Spleen (tissue), 11 donors: ENCODE measurements at regions not wholly inside any gene's neighbourhood (a gene's known extent, or its start where the extent isn't known, plus 50 kb on each side); places are given as distances from the start of the nearest gene placed in this dataset.

Experiments
- DNase-seq: peaks from one replicate; pipeline ENCODE4 v3.0.0-alpha.2; 2020
- H3K27ac ChIP-seq, 8 donors: fragments of 200-600 bp; sonication (generic) in 7 of 8; 1 replicate in 4 of 8; 2 replicates in 4 of 8; pipeline versions ENCODE4 v1.5.0 to v1.8.0; 2016 to 2021; ENCODE audit warnings: inconsistent platforms in 4 of 8, mild to moderate bottlenecking in 4 of 8, moderate library complexity in 1 of 8
- H3K27me3 ChIP-seq, 7 donors: fragments of 200-600 bp; sonication (generic) in 6 of 7; replicated peaks in 1 of 7; 1 replicate in 4 of 7; 2 replicates in 3 of 7; pipeline versions ENCODE4 v1.5.0 to v1.8.0; 2016 to 2021; ENCODE audit warnings: inconsistent platforms in 3 of 7, mild to moderate bottlenecking in 1 of 7
- H3K36me3 ChIP-seq, 6 donors: fragments of 200-600 bp; sonication (generic) in 5 of 6; 1 replicate in 4 of 6; 2 replicates in 2 of 6; pipeline versions ENCODE4 v1.5.0 to v1.8.0; 2016 to 2021; ENCODE audit warnings: inconsistent platforms in 2 of 6
- H3K4me1 ChIP-seq, 6 donors: fragments of 200-600 bp; sonication (generic) in 5 of 6; 1 replicate in 3 of 6; 2 replicates in 3 of 6; pipeline versions ENCODE4 v1.5.0 to v1.8.0; 2016 to 2021; ENCODE audit warnings: inconsistent platforms in 3 of 6
- H3K4me3 ChIP-seq, 8 donors: fragments of 200-600 bp; sonication (generic) in 7 of 8; 1 replicate in 4 of 8; 2 replicates in 4 of 8; pipeline versions ENCODE4 v1.5.0 to v1.8.0; 2016 to 2021; ENCODE audit warnings: inconsistent platforms in 4 of 8, mild to moderate bottlenecking in 4 of 8, moderate library complexity in 2 of 8
- H3K9me3 ChIP-seq, 8 donors: fragments of 200-600 bp; sonication (generic) in 7 of 8; 1 replicate in 4 of 8; 2 replicates in 4 of 8; pipeline versions ENCODE4 v1.5.0 to v1.8.0; 2016 to 2021; ENCODE audit warnings: inconsistent platforms in 4 of 8
- POLR2A ChIP-seq, 3 donors: fragments of 450-650 bp; IDR thresholded peaks; one replicate each; pipeline ENCODE4 v1.5.1; 2017; ENCODE audit warnings: antibody characterized with exemption in 3 of 3, mild to moderate bottlenecking in 1 of 3
- POLR2AphosphoS5 ChIP-seq, 3 donors: sonication (generic); formaldehyde crosslinking; IDR thresholded peaks; one replicate each; pipeline ENCODE4 v1.5.1; 2017; ENCODE audit warnings: antibody characterized with exemption in 3 of 3
- WGBS, 5 donors: extraction: QIAGEN DNeasy Blood & Tissue Kit in 3 of 5; methylation state at CpG; one replicate each; pipeline versions ENCODE4 v1.1.5 to v1.1.7; 2013 to 2018; 5-methylcytosine and 5-hydroxymethylcytosine counted together
- intact Hi-C: fragments of 100-400 bp; cut with DNase I; formaldehyde crosslinking; loops from one replicate; pipeline ENCODE4 v1.15.0; 2023; ENCODE audit warnings: low total_unique reads
- TF ChIP-seq, protein P1 (sequence below), 11 experiments: fragments of 200-600 bp in 7 of 11; fragments of 450-650 bp in 4 of 11; sonication (generic) in 4 of 11; IDR thresholded peaks in 8 of 11; conservative IDR thresholded peaks in 3 of 11; 1 replicate in 7 of 11; 2 replicates in 4 of 11; pipeline versions ENCODE4 v1.4.0 to v1.8.0; 2016 to 2021; ENCODE audit warnings: antibody characterized with exemption in 11 of 11, inconsistent platforms in 4 of 11, mild to moderate bottlenecking in 1 of 11
- donor health status: healthy with polysubstance abuse.
- donor health status: DM: no; HTN: no; CAD: no; lungs with moderate emphysema.
- donor health status: DM: no; HTN: no; CAD: no.
- donor health status: Bipolar disorder and iron deficiency.
- donor health status: healthy.
- donor health status: DM: no; HTN: no; CAD: no.
- donor health status: DM: yes; HTN: yes; CAD: no.

- DNase-seq: no peak
- WGBS, 5 donors: 72 to 80% (median 76%) methylated on average over 3 of the region's 3 CpGs
- intact Hi-C loops: no loop called here
- TF ChIP-seq, protein P1, sequence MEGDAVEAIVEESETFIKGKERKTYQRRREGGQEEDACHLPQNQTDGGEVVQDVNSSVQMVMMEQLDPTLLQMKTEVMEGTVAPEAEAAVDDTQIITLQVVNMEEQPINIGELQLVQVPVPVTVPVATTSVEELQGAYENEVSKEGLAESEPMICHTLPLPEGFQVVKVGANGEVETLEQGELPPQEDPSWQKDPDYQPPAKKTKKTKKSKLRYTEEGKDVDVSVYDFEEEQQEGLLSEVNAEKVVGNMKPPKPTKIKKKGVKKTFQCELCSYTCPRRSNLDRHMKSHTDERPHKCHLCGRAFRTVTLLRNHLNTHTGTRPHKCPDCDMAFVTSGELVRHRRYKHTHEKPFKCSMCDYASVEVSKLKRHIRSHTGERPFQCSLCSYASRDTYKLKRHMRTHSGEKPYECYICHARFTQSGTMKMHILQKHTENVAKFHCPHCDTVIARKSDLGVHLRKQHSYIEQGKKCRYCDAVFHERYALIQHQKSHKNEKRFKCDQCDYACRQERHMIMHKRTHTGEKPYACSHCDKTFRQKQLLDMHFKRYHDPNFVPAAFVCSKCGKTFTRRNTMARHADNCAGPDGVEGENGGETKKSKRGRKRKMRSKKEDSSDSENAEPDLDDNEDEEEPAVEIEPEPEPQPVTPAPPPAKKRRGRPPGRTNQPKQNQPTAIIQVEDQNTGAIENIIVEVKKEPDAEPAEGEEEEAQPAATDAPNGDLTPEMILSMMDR (IDR thresholded peaks at IDR 0.05 in 8 of 11, conservative IDR thresholded peaks at IDR 0.05 in 3 of 11): no peak
- TF ChIP-seq POLR2A (IDR thresholded peaks at IDR 0.05) (no peak), POLR2AphosphoS5 (IDR thresholded peaks at IDR 0.05) (no peak)
- Histone ChIP-seq H3K9me3 (peaks cover 0 to 22% (median 6%) of the 10 kb centered on the region in 8 donors), H3K27ac (no peak overlapping the region), H3K36me3 (no peaks in the 10 kb centered on the region), H3K27me3 (no peaks in the 10 kb centered on the region), H3K4me1 (no peaks in the 10 kb centered on the region), H3K4me3 (no peak overlapping the region)
These were observed 809.2 kb downstream of the NXPH1 start for GRCh38 chr7:9242636-9243035.

DNA sequence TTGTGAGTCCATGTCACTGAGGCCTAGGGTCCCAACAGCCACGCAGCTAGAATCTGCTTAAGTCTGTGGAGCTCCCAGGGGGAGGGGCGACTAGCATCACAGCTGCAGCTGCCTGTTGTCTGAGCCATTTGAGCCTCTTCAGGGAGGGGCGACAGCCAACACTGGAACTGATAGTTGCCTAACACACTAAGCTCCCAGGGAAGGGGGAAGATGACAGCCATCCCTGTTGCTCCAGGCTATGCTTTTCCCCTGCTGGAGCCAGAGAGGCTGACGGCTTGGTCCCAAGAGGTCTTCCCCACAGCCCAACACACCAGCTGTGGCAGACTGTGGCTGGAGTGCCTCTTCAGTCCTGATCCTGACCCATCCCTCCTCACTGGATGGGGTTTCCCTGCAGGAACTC is 817.5 kb downstream of the NXPH1 start:
- 76 to 83% (median 77%) methylated on average over 3 to 4 of the region's 4 CpGs for WGBS, 5 donors
- Histone ChIP-seq H3K36me3 (no peaks in the 10 kb centered on the region), H3K4me1 (no peaks in the 10 kb centered on the region), H3K4me3 (no peak overlapping the region), H3K9me3 (peaks cover 0 to 53% (median 10%) of the 10 kb centered on the region in 8 donors), H3K27ac (no peak overlapping the region), H3K27me3 (no peaks in the 10 kb centered on the region)
- TF ChIP-seq POLR2AphosphoS5 (IDR thresholded peaks at IDR 0.05): no peak
- TF ChIP-seq, protein P1 (IDR thresholded peaks at IDR 0.05 in 8 of 11, conservative IDR thresholded peaks at IDR 0.05 in 3 of 11): no peak
- TF ChIP-seq POLR2A (IDR thresholded peaks at IDR 0.05): no peak
- DNase-seq: peak; percentile 50
- intact Hi-C loops: no loop called here

- intact Hi-C loops: no loop called here
- TF ChIP-seq POLR2A (IDR thresholded peaks at IDR 0.05): no peak
- no peak for TF ChIP-seq POLR2AphosphoS5 (IDR thresholded peaks at IDR 0.05)
- TF ChIP-seq, protein P1 (IDR thresholded peaks at IDR 0.05 in 8 of 11, conservative IDR thresholded peaks at IDR 0.05 in 3 of 11): no peak
These were observed 831.0 kb downstream of the NXPH1 start for GRCh38 chr7:9264395-9264794.

DNA sequence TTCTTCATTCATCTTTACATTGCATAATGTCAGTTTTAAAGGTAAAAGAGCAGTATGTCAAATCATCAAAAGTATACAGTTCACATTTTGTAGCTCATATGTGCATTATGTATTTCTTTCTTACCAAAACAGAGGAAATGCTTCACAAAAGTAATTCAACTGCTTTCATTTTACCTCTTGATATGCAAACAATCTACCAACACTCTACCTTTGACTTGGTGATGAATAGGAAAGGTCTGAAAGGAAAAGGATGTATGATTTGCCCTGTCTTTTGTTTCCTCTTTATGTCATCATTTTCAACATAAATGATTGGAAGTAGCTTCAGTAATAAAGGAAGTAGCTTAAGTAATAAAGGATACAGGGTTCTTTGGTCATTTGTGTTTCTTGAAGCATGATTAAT is 846.7 kb downstream of the NXPH1 start:
- Histone ChIP-seq H3K9me3 (peaks cover 0 to 21% (median 2%) of the 10 kb centered on the region in 8 donors), H3K4me3 (no peak overlapping the region), H3K36me3 (no peaks in the 10 kb centered on the region), H3K27me3 (no peaks in the 10 kb centered on the region), H3K27ac (no peak overlapping the region), H3K4me1 (no peaks in the 10 kb centered on the region)
- DNase-seq: no peak
- TF ChIP-seq, protein P1 (IDR thresholded peaks at IDR 0.05 in 8 of 11, conservative IDR thresholded peaks at IDR 0.05 in 3 of 11): no peak
- no peak for TF ChIP-seq POLR2AphosphoS5 (IDR thresholded peaks at IDR 0.05)
- no peak for TF ChIP-seq POLR2A (IDR thresholded peaks at IDR 0.05)
- intact Hi-C loops: no loop called here

More at GRCh38 chr7:9264395-9264794, 831.0 kb downstream of the NXPH1 start:
- Histone ChIP-seq H3K4me1 (no peaks in the 10 kb centered on the region), H3K4me3 (no peak overlapping the region), H3K27ac (no peak overlapping the region), H3K9me3 (peaks cover 0 to 32% (median 21%) of the 10 kb centered on the region in 8 donors), H3K36me3 (no peaks in the 10 kb centered on the region), H3K27me3 (no peaks in the 10 kb centered on the region)
- DNase-seq: no peak
- WGBS, 5 donors: 60 to 71% (median 66%) methylated on average over 3 of the region's 3 CpGs
